ENCODE measurements at regions not wholly inside any gene's neighbourhood (a gene's known extent, or its start where the extent isn't known, plus 50 kb on each side); places are given as distances from the start of the nearest gene placed in this dataset.
"Not testable (repeated sequence)": the region's sequence is repeated elsewhere in the genome, so short reads cannot be mapped to it uniquely, and the experiment has no call there.

DNA sequence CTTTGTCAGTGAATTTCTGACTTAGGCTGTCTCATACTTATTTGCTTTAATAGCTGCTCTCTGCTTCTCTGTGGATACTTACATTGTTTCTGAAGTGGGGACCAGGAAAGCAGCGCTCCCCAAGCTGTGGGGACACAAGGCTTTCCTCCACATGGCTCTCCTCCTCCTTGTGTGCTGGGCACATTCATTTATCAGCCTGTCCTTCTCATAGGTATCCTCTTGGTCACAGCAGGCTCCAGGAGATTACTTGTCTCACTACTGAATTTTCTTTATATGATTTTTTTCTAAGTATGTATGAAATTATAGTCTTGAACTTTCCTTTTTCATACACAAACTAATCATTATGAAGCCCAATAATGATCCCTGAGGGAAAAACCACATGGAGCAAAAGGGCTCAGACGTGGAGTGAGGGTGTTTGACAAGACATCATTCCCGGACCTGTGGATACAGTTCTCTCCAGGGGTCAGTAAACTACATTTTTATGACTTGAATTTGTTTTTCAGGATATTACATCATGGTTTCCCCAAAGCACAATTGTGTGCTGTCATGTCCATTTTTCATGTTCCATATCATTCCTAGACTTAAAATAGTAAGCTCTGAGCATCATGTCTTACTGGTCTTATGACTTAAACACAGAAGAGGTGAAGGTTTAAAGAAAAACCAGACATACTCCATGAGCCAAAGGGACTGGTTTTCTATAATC, 234.5 kb downstream of the PCSK1 start:
- no peak for DNase-seq
- CTCF ChIA-PET = no interaction called here
- no peaks in the 10 kb centered on the region for H3K4me1 Mint-ChIP-seq
- no peaks in the 10 kb centered on the region for H3K36me3 Mint-ChIP-seq (ENCODE audit: low read depth)
- H3K27me3 Mint-ChIP-seq = peaks cover 4% of the 10 kb centered on the region
- H3K9me3 Mint-ChIP-seq = no peaks in the 10 kb centered on the region
- POLR2A ChIA-PET = no interaction called here
- H3K4me3 Mint-ChIP-seq = no peak overlapping the region
- no peak overlapping the region for H3K27ac Mint-ChIP-seq

DNA sequence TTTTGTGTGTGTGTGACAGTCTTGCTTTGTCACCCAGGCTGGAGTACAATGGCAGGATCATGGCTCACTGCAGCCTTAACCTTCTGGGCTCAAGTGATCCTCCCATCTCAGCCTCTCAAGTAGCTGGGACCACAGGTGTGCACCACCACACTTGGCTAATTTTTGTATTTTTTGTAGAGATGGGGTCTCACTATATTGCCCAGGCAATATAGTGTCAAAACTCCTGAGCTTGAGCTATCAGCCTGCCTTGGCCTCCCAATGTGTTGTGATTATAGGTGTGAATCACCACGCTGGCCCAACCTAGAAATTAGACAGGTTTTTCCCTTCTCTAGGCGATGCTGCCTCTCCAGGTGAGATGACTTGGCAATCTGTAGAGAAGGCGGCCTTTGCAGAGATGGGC, 235.3 kb downstream of the PCSK1 start:
- DNase-seq; H3K27me3 Mint-ChIP-seq; CTCF ChIA-PET; H3K9me3 Mint-ChIP-seq; H3K4me3 Mint-ChIP-seq; POLR2A ChIA-PET; H3K36me3 Mint-ChIP-seq (ENCODE audit: low read depth); H3K27ac Mint-ChIP-seq; H3K4me1 Mint-ChIP-seq: not testable (repeated sequence)

DNA sequence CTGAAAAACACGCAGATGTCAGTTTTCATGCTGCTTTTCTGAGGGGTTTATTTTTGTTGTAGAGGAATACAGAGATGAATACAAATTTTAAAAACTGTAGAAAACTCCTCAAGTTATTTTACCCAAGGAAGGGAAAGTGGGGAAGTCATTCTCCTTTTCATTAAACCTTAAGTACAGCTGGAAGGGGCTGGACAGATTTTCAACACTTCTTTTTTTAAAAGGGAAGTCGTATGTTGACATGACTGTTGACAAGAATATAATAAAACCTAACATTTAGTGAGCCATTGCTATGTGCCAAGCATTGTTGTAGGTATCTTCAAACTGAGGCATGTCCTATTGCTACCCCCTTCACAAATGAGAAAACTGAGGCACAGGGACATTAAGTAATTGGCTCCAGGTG, 235.7 kb upstream of the ELL2 start:
- Mint-ChIP-seq H3K36me3 (ENCODE audit: low read depth) (no peaks in the 10 kb centered on the region), H3K9me3 (no peaks in the 10 kb centered on the region), H3K27ac (no peak overlapping the region), H3K27me3 (peaks cover 4% of the 10 kb centered on the region), H3K4me3 (no peak overlapping the region), H3K4me1 (no peaks in the 10 kb centered on the region)
- CTCF ChIA-PET = no interaction called here
- DNase-seq = no peak
- POLR2A ChIA-PET = no interaction called here

DNA sequence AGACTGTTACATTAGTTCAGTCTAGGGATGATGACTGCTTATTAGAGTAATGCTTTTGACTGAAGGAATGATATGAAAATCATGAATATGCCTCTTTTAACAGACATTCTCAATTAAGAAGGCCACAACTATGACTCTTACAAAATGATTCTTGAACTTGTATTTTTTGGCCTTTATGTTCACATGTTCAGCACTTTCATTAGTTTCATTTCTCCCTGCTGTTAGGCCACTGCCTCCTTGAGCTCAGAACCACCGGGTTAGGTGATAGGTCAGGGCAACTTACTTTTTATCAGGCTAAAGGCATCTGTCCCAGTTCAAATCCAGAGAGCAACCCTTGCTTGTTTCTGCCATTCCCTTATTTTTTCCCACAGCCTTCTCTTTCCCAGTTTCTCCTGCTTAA, 235.2 kb upstream of the ELL2 start:
- no peak overlapping the region for H3K4me3 Mint-ChIP-seq
- no peaks in the 10 kb centered on the region for H3K36me3 Mint-ChIP-seq (ENCODE audit: low read depth)
- H3K27ac Mint-ChIP-seq = no peak overlapping the region
- ChIA-PET CTCF (no interaction called here), POLR2A (no interaction called here)
- H3K4me1 Mint-ChIP-seq = no peaks in the 10 kb centered on the region
- H3K27me3 Mint-ChIP-seq = peaks cover 4% of the 10 kb centered on the region
- H3K9me3 Mint-ChIP-seq = no peaks in the 10 kb centered on the region
- no peak for DNase-seq

DNA sequence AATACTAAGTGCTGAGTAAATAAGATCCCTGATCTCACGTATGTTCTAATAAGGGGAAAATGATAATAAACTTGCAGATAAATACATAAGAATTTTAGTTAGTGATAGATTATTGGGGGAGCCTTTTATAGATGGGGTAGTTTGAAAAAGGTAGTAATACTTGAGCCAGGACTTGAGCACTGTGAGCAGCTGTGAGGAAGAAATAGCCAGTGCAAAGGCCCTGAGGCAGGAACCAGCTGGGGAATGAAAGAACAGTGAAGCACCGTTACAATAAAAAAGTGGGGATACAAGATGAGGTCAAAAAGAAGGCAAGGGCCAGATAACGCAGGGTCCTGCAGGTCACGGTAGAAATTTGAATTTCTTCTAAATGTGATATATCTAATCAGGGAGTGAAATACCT, 234.8 kb upstream of the ELL2 start:
- no peak overlapping the region for H3K4me3 Mint-ChIP-seq
- peaks cover 2% of the 10 kb centered on the region for H3K27me3 Mint-ChIP-seq
- ChIA-PET POLR2A (no interaction called here), CTCF (no interaction called here)
- no peaks in the 10 kb centered on the region for H3K4me1 Mint-ChIP-seq
- no peaks in the 10 kb centered on the region for H3K36me3 Mint-ChIP-seq (ENCODE audit: low read depth)
- no peak overlapping the region for H3K27ac Mint-ChIP-seq
- H3K9me3 Mint-ChIP-seq = no peaks in the 10 kb centered on the region
- no peak for DNase-seq

DNA sequence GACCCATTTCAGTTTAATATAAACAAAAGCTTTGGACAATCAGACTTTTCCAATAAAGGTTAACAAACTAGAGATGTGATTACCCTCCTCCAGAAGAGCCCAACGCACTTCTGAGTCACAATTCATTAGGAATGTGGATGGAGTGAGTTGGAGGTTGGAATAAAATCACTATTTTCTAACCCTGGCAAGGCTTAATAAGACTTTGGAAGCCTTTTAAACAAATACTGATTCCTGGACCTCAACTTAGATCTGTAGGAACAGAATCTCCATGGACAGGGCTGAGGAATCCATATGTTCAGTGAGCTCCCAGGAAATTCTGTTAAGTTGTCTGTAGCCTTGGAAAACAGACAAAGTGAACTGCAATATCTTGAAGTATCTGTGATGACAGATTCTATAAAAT, 233.5 kb upstream of the ELL2 start:
- H3K9me3 Mint-ChIP-seq = no peaks in the 10 kb centered on the region
- ChIA-PET POLR2A (no interaction called here), CTCF (no interaction called here)
- H3K36me3 Mint-ChIP-seq (ENCODE audit: low read depth) = no peaks in the 10 kb centered on the region
- no peak for DNase-seq
- no peak overlapping the region for H3K4me3 Mint-ChIP-seq
- H3K27ac Mint-ChIP-seq = no peak overlapping the region
- peaks cover 2% of the 10 kb centered on the region for H3K27me3 Mint-ChIP-seq
- H3K4me1 Mint-ChIP-seq = no peaks in the 10 kb centered on the region

DNA sequence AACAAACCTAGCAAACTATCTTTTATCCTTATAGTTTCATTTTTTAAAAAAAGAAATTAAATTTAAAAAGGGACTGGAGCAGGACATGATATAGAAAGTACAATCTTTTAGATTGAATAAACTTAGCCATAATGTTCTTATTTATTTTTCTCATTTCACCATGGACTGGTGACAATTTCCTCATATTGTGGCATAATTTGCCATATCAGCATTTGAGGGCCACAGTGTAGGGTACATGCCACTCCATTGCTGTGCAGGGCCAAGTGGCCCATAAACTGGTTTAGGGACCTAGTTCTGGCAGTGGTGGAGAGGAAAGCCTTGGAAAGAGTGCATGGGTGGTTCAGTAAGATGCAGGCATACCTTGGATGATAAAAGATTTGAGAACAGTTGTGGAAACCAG, 232.9 kb upstream of the ELL2 start:
- no peak overlapping the region for H3K27ac Mint-ChIP-seq
- no peaks in the 10 kb centered on the region for H3K36me3 Mint-ChIP-seq (ENCODE audit: low read depth)
- no peaks in the 10 kb centered on the region for H3K9me3 Mint-ChIP-seq
- DNase-seq = no peak
- no peaks in the 10 kb centered on the region for H3K4me1 Mint-ChIP-seq
- H3K4me3 Mint-ChIP-seq = no peak overlapping the region
- H3K27me3 Mint-ChIP-seq = peaks cover under 1% of the 10 kb centered on the region
- POLR2A ChIA-PET = no interaction called here
- CTCF ChIA-PET = no interaction called here

DNA sequence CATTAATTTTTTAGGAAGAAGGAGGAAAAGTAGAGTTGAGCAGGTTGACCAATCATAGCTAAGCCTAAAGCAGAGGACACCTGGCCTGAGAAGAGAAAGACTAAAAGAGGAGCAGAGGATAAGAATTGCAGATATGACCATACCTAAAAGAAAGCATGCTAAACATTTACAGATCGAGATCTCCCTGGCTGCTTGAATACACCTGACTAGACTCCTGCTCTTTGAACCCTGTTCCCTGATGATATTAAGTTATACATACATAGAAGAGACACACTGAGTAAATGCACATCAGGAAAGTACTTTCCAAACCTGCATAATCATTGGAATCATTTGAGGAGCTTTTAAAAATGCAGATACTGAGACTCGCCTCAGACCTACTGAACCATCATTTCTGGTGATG, 232.3 kb upstream of the ELL2 start:
- no peak overlapping the region for H3K4me3 Mint-ChIP-seq
- H3K36me3 Mint-ChIP-seq (ENCODE audit: low read depth) = no peaks in the 10 kb centered on the region
- H3K27me3 Mint-ChIP-seq = peaks cover 3% of the 10 kb centered on the region
- no peaks in the 10 kb centered on the region for H3K4me1 Mint-ChIP-seq
- ChIA-PET POLR2A (no interaction called here), CTCF (interaction anchor here (1.3 to 1.4 kb wide), 2 partner anchors 10 to 24 kb away, joined by 3 read pairs; no protein-coding TSS in a partner anchor)
- H3K9me3 Mint-ChIP-seq = no peaks in the 10 kb centered on the region
- no peak for DNase-seq
- H3K27ac Mint-ChIP-seq = no peak overlapping the region

DNA sequence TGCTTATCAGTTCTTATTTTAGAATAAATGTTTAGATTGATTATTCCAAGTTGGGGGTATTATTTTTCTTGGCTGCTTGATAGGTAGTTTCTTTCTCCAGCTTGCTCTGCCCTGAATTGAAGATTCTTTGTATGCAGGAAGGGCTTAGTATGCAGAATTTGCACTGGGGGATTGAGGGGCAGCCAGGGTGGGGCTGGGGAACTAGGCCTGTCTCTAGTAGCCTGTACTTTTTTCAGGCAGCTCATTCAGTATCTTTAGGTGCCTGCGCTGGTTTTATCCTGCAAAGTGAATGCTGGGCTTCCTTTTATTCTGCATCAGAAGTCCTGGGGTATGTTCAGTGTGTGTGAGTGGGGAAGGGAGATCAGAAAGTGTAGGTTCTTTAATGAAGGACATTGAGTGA, 228.3 kb upstream of the ELL2 start:
- DNase-seq = no peak
- H3K27me3 Mint-ChIP-seq = peaks cover 11% of the 10 kb centered on the region
- no peaks in the 10 kb centered on the region for H3K4me1 Mint-ChIP-seq
- ChIA-PET CTCF (interaction anchor here (1.0 kb wide), 1 partner anchor 12 kb away, joined by 3 read pairs; no protein-coding TSS in a partner anchor), POLR2A (no interaction called here)
- no peaks in the 10 kb centered on the region for H3K36me3 Mint-ChIP-seq (ENCODE audit: low read depth)
- H3K4me3 Mint-ChIP-seq = no peak overlapping the region
- H3K27ac Mint-ChIP-seq = no peak overlapping the region
- H3K9me3 Mint-ChIP-seq = no peaks in the 10 kb centered on the region

DNA sequence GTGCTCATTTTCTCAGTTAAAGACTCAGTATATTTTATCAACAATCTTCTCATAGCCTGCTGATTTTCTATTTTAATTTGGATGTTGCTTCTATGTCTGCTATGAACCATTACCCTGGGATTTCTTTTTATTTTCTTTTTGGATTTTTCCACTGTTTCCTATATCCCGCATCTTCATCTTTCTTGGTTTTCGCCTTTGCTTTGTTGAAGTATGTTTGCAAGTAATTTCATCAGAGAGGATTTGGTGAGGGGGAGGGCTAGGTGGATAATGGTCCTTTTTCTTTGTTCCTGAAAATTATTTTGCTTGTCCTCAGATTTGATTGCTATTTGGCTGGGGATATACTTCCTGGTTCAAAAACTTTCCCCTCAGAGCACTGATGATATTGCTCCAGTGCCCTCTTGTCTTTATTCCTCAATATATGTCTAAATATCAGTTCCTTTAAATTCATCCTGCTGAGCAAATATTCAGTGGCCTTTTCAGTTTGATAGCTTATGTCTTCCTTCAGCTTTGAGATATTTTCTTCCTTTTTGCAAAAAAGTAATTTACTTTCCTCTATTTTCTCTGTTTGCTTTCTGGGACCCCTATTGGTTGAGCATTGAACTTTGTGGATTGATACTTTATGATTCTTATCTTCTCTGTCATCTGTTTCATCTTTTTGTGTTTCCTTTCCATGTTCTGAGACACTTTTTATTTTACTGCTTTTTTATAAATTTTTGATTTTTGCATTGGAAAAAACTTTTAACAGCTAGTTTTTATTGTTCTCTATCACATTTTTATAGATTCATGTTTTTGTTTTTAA, 227.6 kb upstream of the ELL2 start:
- H3K4me3 Mint-ChIP-seq = no peak overlapping the region
- ChIA-PET CTCF (interaction anchor here (1.0 kb wide), 1 partner anchor 12 kb away, joined by 3 read pairs; no protein-coding TSS in a partner anchor), POLR2A (no interaction called here)
- DNase-seq = no peak
- peaks cover 11% of the 10 kb centered on the region for H3K27me3 Mint-ChIP-seq
- no peaks in the 10 kb centered on the region for H3K9me3 Mint-ChIP-seq
- H3K36me3 Mint-ChIP-seq (ENCODE audit: low read depth) = no peaks in the 10 kb centered on the region
- no peak overlapping the region for H3K27ac Mint-ChIP-seq
- no peaks in the 10 kb centered on the region for H3K4me1 Mint-ChIP-seq

DNA sequence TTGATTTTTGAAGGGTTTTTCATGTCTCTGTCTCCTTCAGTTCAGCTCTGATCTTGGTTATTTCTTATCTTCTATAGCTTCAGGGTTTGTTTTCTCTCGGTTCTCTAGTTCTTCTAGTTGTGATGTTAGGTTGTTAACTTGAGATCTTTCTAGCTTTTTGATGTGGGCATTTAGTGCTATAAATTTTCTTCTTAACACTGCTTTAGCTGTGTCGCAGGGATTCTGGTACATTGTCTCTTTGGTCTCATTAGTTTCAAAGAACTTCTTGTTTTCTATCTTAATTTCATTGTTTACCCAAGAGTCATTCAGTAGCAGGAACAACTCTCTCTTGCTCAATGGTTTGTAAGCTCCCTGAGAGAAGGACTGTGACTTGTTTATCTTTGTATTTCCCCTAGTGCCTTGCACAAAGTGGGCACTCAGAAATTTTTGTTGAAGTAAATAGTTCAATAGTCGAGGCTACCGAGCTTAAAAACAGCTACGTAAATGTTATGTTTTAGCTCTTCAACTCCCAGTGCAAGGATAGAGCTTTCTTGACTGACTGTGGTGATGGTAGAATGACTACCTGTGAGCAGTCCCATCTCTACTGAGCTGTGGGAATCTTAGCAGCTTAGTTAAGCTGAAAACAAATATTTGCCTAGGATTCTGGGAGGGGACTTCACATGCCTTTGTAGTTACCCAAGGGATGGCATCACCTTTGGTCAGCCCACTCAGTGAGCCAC, 225.8 kb upstream of the ELL2 start:
- Mint-ChIP-seq H3K4me3 (no peak overlapping the region), H3K4me1 (no peaks in the 10 kb centered on the region), H3K27me3 (peaks cover 11% of the 10 kb centered on the region), H3K36me3 (ENCODE audit: low read depth) (no peaks in the 10 kb centered on the region), H3K9me3 (no peaks in the 10 kb centered on the region), H3K27ac (no peak overlapping the region)
- no peak for DNase-seq
- CTCF ChIA-PET = interaction anchor here (1.3 kb wide), 1 partner anchor 14 kb away, joined by 7 read pairs; no protein-coding TSS in a partner anchor
- POLR2A ChIA-PET = no interaction called here

DNA sequence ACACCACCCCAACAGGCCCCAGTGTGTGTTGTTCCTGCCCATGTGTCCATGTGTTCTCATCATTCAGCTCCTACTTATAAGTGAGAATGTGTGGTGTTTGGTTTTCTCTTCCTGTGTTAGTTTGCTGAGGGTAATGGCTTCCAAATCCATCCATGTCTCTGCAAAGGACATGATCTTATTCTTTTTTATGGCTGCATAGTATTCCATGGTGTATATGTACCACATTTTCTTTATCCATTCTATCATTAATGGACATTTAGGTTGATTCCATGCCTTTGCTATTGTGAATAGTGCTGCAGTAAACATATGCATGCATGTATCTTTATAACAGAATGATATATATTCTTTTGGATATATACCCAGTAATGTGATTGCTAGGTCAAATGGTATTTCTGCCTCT, 222.9 kb upstream of the ELL2 start:
- H3K27ac Mint-ChIP-seq; DNase-seq; H3K4me3 Mint-ChIP-seq; H3K4me1 Mint-ChIP-seq; H3K36me3 Mint-ChIP-seq (ENCODE audit: low read depth); H3K9me3 Mint-ChIP-seq; CTCF ChIA-PET; POLR2A ChIA-PET: not testable (repeated sequence)
- H3K27me3 Mint-ChIP-seq = peaks cover 11% of the 10 kb centered on the region

DNA sequence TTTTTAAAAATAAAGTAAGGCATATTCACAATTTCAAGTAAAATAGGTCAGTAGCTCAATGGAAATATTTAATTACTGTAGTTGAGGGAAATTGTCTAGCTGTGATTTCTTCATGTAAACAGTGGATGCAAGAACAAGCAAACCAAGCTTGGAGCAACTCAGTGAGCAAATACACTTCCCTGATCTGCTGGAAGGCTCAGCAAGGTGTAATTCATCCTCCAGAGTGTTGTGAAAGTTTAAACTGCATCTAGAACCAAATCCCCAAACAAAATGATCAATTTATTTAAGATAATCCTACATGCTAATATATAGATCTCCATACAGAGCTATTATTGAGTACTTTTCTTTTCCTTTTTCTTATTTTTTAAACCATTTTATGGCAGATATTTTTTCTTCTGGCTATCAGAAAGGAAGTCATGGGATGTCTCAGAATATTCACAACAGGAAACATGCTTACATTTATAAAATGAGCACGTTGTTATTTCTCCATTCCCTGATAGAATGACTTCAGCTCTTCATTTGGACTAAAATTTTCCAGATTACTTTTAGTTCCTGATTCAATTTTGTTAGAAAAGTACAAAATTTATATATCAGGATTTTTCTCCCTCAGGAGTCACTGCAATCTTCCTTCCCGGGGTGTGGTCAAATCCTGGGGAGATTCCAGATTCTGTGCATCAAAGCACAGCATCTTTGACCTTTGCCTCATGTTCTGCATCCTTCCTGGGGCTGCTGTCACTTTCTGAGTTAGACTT, 219.2 kb upstream of the ELL2 start:
- ChIA-PET POLR2A (no interaction called here), CTCF (no interaction called here)
- Mint-ChIP-seq H3K27me3 (peaks cover 2% of the 10 kb centered on the region), H3K9me3 (no peaks in the 10 kb centered on the region), H3K4me1 (no peaks in the 10 kb centered on the region), H3K36me3 (ENCODE audit: low read depth) (no peaks in the 10 kb centered on the region), H3K27ac (no peak overlapping the region), H3K4me3 (no peak overlapping the region)
- no peak for DNase-seq

Data from activated CD4-positive, alpha-beta T cell treated with anti-CD3 and anti-CD28 coated beads, Interleukin-2, amount 10 ng/mL, durations not matched to agents 7 days and 5 days (primary cell).